Natural killer cell (primary cell): ENCODE measurements at regions not wholly inside any gene's neighbourhood (a gene's known extent, or its start where the extent isn't known, plus 50 kb on each side); places are given as distances from the start of the nearest gene placed in this dataset.

Experiments used
- ATAC-seq, 3 donors: fragments of 150-1000 bp in 2 of 3; fragments of 200-7000 bp in 1 of 3; cut with Tn5 transposase; 1 replicate in 1 of 3; 2 replicates in 2 of 3; pipeline ENCODE4 v1.10.0; 2021; ENCODE audit warnings: mild to moderate bottlenecking in 2 of 3, moderate library complexity in 2 of 3
- DNase-seq, 2 donors: peaks; one replicate each; pipeline versions ENCODE4 v3.0.0 to v3.0.0-alpha.2; 2013 to 2021; ENCODE audit warnings: mixed read lengths in 1 of 2
- H3K27ac ChIP-seq: one replicate; pipeline ENCODE4 v1.5.1; 2013; ENCODE audit warnings: mild to moderate bottlenecking, low read length
- H3K27me3 ChIP-seq: one replicate; pipeline ENCODE4 v1.6.1; 2013; ENCODE audit warnings: low read length; ENCODE audit not compliant: control insufficient read depth, insufficient read depth
- H3K36me3 ChIP-seq: one replicate; pipeline ENCODE4 v1.6.1; 2013; ENCODE audit warnings: low read length; ENCODE audit not compliant: control insufficient read depth, insufficient read depth
- H3K4me1 ChIP-seq: one replicate; pipeline ENCODE4 v1.6.1; 2013; ENCODE audit warnings: low read length; ENCODE audit not compliant: control insufficient read depth, insufficient read depth
- H3K4me3 ChIP-seq: one replicate; pipeline ENCODE4 v1.5.1; 2013; ENCODE audit warnings: low read length
- H3K9me3 ChIP-seq: one replicate; pipeline ENCODE4 v1.6.1; 2013; ENCODE audit warnings: low read length; ENCODE audit not compliant: control insufficient read depth, insufficient read depth
- H3K27ac Mint-ChIP-seq, 2 donors: one replicate each; pipeline ENCODE4 v1.8.0; 2022; ENCODE audit warnings: mild to moderate bottlenecking in 2 of 2, mixed read lengths in 2 of 2, moderate library complexity in 1 of 2
- H3K27me3 Mint-ChIP-seq, 2 donors: one replicate each; pipeline ENCODE4 v1.8.0; 2022; ENCODE audit warnings: low read depth in 2 of 2, mixed read lengths in 2 of 2
- H3K36me3 Mint-ChIP-seq: one replicate; pipeline ENCODE4 v1.8.0; 2022; ENCODE audit warnings: mixed read lengths
- H3K4me1 Mint-ChIP-seq, 2 donors: one replicate each; pipeline ENCODE4 v1.8.0; 2022; ENCODE audit warnings: mixed read lengths in 2 of 2
- H3K4me3 Mint-ChIP-seq: one replicate; pipeline ENCODE4 v1.8.0; 2022; ENCODE audit warnings: mild to moderate bottlenecking, moderate library complexity, mixed read lengths
- H3K9me3 Mint-ChIP-seq, 2 donors: one replicate each; pipeline ENCODE4 v1.8.0; 2022; ENCODE audit warnings: mixed read lengths in 2 of 2
- WGBS: methylation state at CpG from one replicate; pipeline ENCODE4 v1.1.7; 2013; ENCODE audit warnings: missing lambda C conversion rate; ENCODE audit not compliant: insufficient coverage; 5-methylcytosine and 5-hydroxymethylcytosine counted together
- intact Hi-C: fragments of 100-400 bp; cut with micrococcal nuclease; formaldehyde crosslinking; loops from one replicate; pipeline ENCODE4 v1.14.2; 2022
- TF ChIP-seq, protein P1 (sequence below): fragments of 200-600 bp; IDR thresholded peaks from one replicate; pipeline ENCODE4 v1.8.0; 2022; ENCODE audit warnings: antibody characterized with exemption

DNA sequence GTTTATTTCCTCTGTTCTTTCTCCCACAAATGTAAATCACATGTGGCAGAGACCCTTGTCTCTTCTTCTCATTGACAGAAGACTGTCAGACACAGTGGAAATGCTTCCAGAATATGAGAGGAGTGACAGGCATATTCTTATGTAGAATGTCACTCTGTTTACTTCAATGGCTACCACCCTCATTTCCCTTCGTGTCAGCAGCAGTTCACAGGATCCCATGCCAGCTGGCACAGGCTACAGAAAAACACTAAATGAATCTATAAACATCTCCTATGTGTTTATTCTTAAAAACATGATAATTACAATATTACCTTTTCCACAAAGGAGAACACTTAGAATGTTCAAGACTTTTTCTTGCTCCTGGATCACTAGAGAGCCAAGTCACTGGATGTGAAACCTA is 183.8 kb upstream of the CNTN1 start:
- no peak for DNase-seq

GRCh38 chr12:40511341-40511740 is 180.9 kb upstream of the CNTN1 start:
- no peak overlapping the region for H3K4me3 ChIP-seq
- Mint-ChIP-seq H3K27me3 (no peaks in the 10 kb centered on the region), H3K4me3 (no peak overlapping the region), H3K36me3 (no peaks in the 10 kb centered on the region), H3K9me3 (peaks cover 7 to 12% of the 10 kb centered on the region in 2 donors), H3K4me1 (no peaks in the 10 kb centered on the region), H3K27ac (no peak overlapping the region)
- H3K9me3 ChIP-seq = peaks cover 3% of the 10 kb centered on the region
- DNase-seq = no peak
- intact Hi-C loops = no loop called here
- no peaks in the 10 kb centered on the region for H3K27me3 ChIP-seq
- TF ChIP-seq, protein P1, sequence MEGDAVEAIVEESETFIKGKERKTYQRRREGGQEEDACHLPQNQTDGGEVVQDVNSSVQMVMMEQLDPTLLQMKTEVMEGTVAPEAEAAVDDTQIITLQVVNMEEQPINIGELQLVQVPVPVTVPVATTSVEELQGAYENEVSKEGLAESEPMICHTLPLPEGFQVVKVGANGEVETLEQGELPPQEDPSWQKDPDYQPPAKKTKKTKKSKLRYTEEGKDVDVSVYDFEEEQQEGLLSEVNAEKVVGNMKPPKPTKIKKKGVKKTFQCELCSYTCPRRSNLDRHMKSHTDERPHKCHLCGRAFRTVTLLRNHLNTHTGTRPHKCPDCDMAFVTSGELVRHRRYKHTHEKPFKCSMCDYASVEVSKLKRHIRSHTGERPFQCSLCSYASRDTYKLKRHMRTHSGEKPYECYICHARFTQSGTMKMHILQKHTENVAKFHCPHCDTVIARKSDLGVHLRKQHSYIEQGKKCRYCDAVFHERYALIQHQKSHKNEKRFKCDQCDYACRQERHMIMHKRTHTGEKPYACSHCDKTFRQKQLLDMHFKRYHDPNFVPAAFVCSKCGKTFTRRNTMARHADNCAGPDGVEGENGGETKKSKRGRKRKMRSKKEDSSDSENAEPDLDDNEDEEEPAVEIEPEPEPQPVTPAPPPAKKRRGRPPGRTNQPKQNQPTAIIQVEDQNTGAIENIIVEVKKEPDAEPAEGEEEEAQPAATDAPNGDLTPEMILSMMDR = no peak
- 69% methylated on average over 4 of the region's 5 CpGs for WGBS
- ATAC-seq = no peak
- no peak overlapping the region for H3K27ac ChIP-seq
- no peaks in the 10 kb centered on the region for H3K4me1 ChIP-seq
- H3K36me3 ChIP-seq = no peaks in the 10 kb centered on the region

More for the DNA sequence above, 183.8 kb upstream of the CNTN1 start:
- Histone ChIP-seq H3K4me1 (no peaks in the 10 kb centered on the region), H3K27me3 (no peaks in the 10 kb centered on the region), H3K4me3 (no peak overlapping the region), H3K27ac (no peak overlapping the region), H3K9me3 (peaks cover 3% of the 10 kb centered on the region), H3K36me3 (no peaks in the 10 kb centered on the region)
- Mint-ChIP-seq H3K4me3 (no peak overlapping the region), H3K36me3 (no peaks in the 10 kb centered on the region), H3K9me3 (peaks cover 5 to 9% of the 10 kb centered on the region in 2 donors), H3K27ac (no peak overlapping the region), H3K27me3 (no peaks in the 10 kb centered on the region), H3K4me1 (no peaks in the 10 kb centered on the region)
- TF ChIP-seq, protein P1 = no peak
- intact Hi-C loops = no loop called here
- 85% methylated on average over 1 of the region's 1 CpG for WGBS
- no peak for ATAC-seq

DNA sequence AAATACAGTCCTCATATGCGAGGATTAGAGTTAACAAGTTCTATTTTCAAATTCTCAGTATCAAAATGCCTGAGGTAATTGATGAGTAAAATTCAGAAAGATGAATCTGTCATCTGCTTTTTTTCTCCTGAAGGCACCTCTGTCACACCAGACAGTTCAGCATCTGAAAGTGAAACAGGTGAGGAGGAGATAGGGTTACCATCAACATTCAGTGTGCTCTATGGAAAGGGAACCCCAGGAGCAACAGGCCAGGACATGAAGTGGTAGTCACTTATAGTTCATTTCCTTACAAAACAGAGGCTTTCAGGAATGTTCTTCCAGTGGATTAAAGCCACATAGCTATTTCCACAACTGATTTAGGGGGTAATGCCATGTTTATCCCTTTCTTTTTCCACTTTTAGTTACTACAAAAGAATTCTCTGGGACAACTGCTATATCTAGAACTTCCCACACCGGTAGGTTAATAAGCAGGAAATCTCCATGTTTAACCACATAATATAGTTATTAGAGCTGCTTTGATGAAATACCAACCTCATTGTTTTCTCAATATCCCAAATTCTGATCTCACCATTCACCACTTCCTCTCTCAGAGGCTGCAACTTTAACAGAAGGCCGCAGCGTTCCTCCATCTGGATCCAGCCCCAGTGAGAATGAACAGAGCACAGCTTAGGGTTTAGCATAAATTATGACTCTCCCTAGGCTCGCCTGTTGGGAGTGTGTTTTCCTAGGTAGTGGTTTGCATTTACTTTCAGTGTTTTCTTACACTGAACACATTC is 177.0 kb upstream of the CNTN1 start:
- ATAC-seq (no peak), DNase-seq (no peak)
- no peaks in the 10 kb centered on the region for H3K36me3 ChIP-seq
- H3K27ac Mint-ChIP-seq = no peak overlapping the region
- H3K9me3 ChIP-seq = no peaks in the 10 kb centered on the region
- H3K9me3 Mint-ChIP-seq = peaks cover 9 to 10% of the 10 kb centered on the region in 2 donors
- no peak overlapping the region for H3K4me3 ChIP-seq
- TF ChIP-seq, protein P1 = no peak
- no peaks in the 10 kb centered on the region for H3K27me3 Mint-ChIP-seq
- H3K4me3 Mint-ChIP-seq = no peak overlapping the region
- no peaks in the 10 kb centered on the region for H3K36me3 Mint-ChIP-seq
- H3K4me1 ChIP-seq = no peaks in the 10 kb centered on the region
- intact Hi-C loops = no loop called here
- no peaks in the 10 kb centered on the region for H3K4me1 Mint-ChIP-seq
- WGBS = 30% methylated on average over 4 of the region's 5 CpGs
- no peaks in the 10 kb centered on the region for H3K27me3 ChIP-seq
- no peak overlapping the region for H3K27ac ChIP-seq

DNA sequence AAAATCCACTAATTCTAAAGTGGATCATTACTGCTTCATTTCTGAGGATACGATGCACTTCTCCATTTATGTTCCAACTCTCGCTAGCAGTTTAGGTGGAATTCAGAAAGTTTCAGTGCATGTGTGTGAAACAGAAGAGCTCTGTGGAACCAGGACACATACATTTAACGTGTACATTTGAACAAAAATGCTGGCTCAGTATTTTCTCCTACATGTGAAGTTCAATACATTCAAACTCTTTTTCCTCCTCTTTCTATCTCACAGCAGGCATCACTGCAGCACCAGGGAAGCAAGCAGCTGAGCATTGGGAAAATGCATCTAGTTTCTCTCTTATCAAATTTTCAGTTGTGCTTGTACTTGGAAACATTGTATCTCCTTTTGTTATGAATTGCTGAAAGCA is 169.4 kb upstream of the CNTN1 start:
- Histone ChIP-seq H3K9me3 (no peaks in the 10 kb centered on the region), H3K36me3 (no peaks in the 10 kb centered on the region), H3K4me1 (no peaks in the 10 kb centered on the region), H3K27me3 (no peaks in the 10 kb centered on the region), H3K27ac (no peak overlapping the region), H3K4me3 (no peak overlapping the region)
- Mint-ChIP-seq H3K9me3 (peaks cover 5 to 7% of the 10 kb centered on the region in 2 donors), H3K36me3 (peaks cover 6% of the 10 kb centered on the region), H3K4me1 (no peaks in the 10 kb centered on the region), H3K27me3 (no peaks in the 10 kb centered on the region), H3K4me3 (no peak overlapping the region), H3K27ac (no peak overlapping the region)
- intact Hi-C loops = no loop called here
- DNase-seq (no peak), ATAC-seq (no peak)
- TF ChIP-seq, protein P1 = no peak
- 86% methylated on average over 3 of the region's 3 CpGs for WGBS
